ENCODE measurements at regions not wholly inside any gene's neighbourhood (a gene's known extent, or its start where the extent isn't known, plus 50 kb on each side); places are given as distances from the start of the nearest gene placed in this dataset.

- no peak for DNase-seq (ENCODE audit: low read depth)
These were observed 87.6 kb downstream of the YTHDF1 start for GRCh38 chr20:63128367-63128766.

GRCh38 chr20:63127700-63128364, 88.1 kb downstream of the YTHDF1 start:
- no peak for DNase-seq (ENCODE audit: low read depth)

GRCh38 chr20:63126876-63127699, 88.8 kb downstream of the YTHDF1 start:
- DNase-seq (ENCODE audit: low read depth) = no peak

GRCh38 chr20:63125838-63126601, 89.9 kb downstream of the YTHDF1 start:
- DNase-seq (ENCODE audit: low read depth) = no peak

- no peak for DNase-seq (ENCODE audit: low read depth)
These were observed 90.4 kb downstream of the YTHDF1 start for GRCh38 chr20:63125581-63125837.

GRCh38 chr20:63124782-63125580, 91.0 kb downstream of the YTHDF1 start:
- no peak for DNase-seq (ENCODE audit: low read depth)

GRCh38 chr20:63124092-63124781, 91.7 kb downstream of the YTHDF1 start:
- no peak for DNase-seq (ENCODE audit: low read depth)

- DNase-seq (ENCODE audit: low read depth) = no peak
These were observed 92.6 kb downstream of the YTHDF1 start for GRCh38 chr20:63123331-63123741.

- no peak for DNase-seq (ENCODE audit: low read depth)
These were observed 93.3 kb downstream of the YTHDF1 start for GRCh38 chr20:63122626-63123025.

GRCh38 chr20:63121749-63122405, 94.1 kb downstream of the YTHDF1 start:
- no peak for DNase-seq (ENCODE audit: low read depth)

- DNase-seq (ENCODE audit: low read depth) = no peak
These were observed 94.7 kb downstream of the YTHDF1 start for GRCh38 chr20:63121246-63121645.

- no peak for DNase-seq (ENCODE audit: low read depth)
These were observed 95.2 kb downstream of the YTHDF1 start for GRCh38 chr20:63120808-63121090.

- DNase-seq (ENCODE audit: low read depth) = no peak
These were observed 95.7 kb downstream of the YTHDF1 start for GRCh38 chr20:63119963-63120807.

GRCh38 chr20:63119121-63119962, 96.6 kb downstream of the YTHDF1 start:
- DNase-seq (ENCODE audit: low read depth) = no peak

GRCh38 chr20:63118303-63119120, 97.4 kb downstream of the YTHDF1 start:
- DNase-seq (ENCODE audit: low read depth) = no peak

GRCh38 chr20:63117661-63118302, 98.1 kb downstream of the YTHDF1 start:
- no peak for DNase-seq (ENCODE audit: low read depth)

- no peak for DNase-seq (ENCODE audit: low read depth)
These were observed 98.8 kb downstream of the YTHDF1 start for GRCh38 chr20:63117151-63117550.
